GM19463 (cell line): ENCODE measurements at regions not wholly inside any gene's neighbourhood (a gene's known extent, or its start where the extent isn't known, plus 50 kb on each side); places are given as distances from the start of the nearest gene placed in this dataset.
"Not testable (repeated sequence)": the region's sequence is repeated elsewhere in the genome, so short reads cannot be mapped to it uniquely, and the experiment has no call there.

ENCODE experiments used
- ATAC-seq: cut with Tn5 transposase; IDR thresholded peaks from one replicate; pipeline ENCODE4 v1.9.1; 2021; ENCODE audit warnings: mild to moderate bottlenecking, moderate library complexity; ENCODE audit not compliant: unreplicated experiment

- ATAC-seq: no peak
These were observed 1057.7 kb downstream of the UQCRFS1 start for GRCh38 chr19:28155265-28155664.

DNA sequence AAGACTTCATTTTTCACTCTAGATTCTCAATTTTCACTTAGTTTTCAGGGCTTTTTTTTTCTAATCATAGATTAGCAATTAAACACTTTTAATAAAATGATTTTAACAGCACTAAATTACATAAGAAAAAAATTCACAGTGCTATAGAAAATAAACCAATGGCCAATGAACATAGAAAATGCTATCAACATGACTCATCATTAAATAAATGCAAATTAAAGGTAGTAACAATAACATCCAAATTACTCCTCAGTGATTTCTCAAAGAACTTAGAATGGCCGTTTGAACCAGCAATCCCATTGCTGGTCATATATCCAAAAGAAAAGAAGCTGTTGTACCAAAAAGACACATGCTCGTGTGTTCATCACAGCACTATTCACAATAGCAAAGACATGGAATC, 1058.9 kb downstream of the UQCRFS1 start:
- ATAC-seq: no peak

- ATAC-seq: no peak
These were observed 1059.8 kb downstream of the UQCRFS1 start for GRCh38 chr19:28153123-28153522.

DNA sequence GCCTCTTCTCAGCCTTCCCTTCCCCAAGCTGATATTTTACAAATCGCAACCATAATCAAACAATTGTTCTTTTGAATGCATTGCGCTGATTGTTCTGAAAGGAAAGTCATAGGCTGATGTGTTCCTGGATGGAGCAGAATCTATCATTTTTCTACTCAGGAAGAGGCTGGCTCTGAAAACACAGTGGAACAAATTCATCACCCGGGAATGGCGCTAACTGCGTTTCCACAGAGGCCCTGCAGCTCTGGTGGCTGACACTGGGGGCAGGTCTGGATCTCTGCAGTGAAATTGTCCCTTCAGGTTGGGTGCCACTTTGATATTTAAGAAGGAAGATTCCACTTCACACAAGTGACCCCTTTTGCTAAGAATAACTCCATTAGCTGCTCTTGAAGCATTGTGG, 1060.8 kb downstream of the UQCRFS1 start:
- ATAC-seq: no peak

- no peak for ATAC-seq
These were observed 1062.8 kb downstream of the UQCRFS1 start for GRCh38 chr19:28150129-28150528.

GRCh38 chr19:28148554-28148953, 1064.4 kb downstream of the UQCRFS1 start:
- ATAC-seq: no peak

GRCh38 chr19:28142258-28142657, 1070.7 kb downstream of the UQCRFS1 start:
- no peak for ATAC-seq

DNA sequence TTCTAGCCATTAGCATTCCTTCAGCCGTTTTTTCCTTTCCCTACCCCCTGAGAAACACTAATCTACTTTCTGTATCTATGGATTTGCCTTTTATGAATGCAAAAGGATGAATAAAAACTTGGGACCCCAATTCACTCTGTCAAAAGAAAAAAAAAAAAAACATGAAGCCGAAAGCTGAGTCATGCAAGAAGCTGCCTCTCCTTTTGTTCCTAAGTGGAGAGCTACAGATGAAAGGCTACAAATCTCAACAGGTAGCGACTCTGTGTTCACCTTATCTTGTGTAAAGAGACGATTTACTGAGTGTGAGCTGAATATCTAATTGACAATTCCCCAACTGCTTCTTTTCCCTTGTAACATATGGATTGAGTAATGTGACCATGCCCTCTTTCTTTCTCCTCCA, 1072.8 kb downstream of the UQCRFS1 start:
- ATAC-seq: no peak

DNA sequence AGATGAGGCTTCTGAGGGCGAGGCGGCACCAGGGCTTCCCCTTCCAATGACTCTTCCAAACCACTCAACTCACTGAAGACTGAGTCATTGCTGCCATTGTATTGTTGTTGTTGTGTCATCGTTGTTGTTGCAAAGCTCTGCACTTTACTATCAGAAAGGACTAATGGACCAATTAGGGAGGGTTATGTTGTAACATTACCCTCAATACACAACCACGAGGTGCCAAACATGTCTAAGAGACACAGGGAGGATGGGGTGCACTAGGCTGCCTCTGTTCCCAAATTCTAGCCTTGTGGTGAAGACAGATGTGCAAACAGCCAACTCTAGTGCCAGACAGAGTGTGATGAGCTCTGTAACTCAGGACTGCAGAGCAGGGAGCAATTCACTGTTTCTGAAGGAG, 1075.2 kb downstream of the UQCRFS1 start:
- ATAC-seq: no peak

DNA sequence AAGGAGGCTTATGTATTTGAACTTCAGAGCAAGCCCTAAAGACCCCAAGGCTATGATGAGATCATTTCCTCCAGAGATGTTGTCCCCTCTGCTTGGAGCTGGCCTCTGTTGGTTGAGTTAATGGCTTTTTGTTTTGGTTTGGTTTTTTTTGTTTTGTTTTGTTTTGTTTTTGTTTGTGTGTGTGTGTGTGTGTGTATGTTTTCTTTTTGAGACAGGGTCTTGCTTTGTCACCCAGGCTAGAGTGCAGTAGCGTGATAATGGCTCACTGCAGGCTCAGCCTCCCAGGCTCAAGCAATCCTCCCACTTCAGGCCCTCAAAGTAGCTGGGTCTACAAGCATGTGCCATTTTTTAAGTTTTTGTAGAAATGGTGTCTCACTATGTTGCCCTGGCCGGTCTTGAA, 1076.2 kb downstream of the UQCRFS1 start:
- ATAC-seq: no peak

DNA sequence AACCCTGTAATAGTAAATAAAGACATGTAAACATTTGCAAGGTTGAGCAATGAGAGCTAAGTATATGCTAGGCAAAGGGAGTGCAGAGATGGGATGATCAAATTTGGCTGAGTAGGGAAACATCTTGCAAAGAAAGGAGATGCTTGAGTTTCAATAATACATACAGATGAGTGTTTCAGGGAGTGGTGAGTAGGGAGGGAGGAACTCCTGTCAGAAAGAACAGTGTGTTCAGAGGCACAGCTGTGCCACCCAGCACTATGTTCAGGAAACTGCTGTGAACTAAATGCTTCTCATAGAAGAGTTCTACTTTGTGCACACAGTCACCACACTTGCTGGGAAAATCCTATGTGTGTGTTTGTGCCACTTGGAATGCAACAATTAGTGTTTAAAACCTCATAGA, 1077.1 kb downstream of the UQCRFS1 start:
- no peak for ATAC-seq

GRCh38 chr19:28134311-28134710, 1078.6 kb downstream of the UQCRFS1 start:
- ATAC-seq: no peak

- not testable (repeated sequence) for ATAC-seq
These were observed 1082.1 kb downstream of the UQCRFS1 start for GRCh38 chr19:28130881-28131280.

DNA sequence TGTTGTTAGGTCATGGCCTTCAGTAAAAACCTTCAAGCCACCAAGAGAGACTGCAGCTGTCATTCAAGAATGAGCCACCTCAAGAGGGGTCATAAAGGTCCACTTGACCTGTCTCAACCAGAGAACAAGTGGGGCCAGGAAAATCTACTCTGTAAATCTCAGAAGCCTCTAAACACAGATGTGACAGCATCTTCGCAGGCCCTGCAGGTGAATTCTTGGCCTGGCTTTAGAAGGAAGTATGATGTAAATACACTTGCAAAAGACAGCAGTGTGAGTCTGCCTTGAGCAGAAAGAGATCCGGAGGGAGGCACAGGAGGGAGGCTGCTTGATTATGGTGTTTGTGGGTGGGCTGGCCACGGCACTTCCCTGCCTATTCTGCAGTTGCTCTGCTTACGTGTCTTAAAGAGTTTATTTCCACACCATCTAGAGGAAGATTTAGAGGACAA, 1082.9 kb downstream of the UQCRFS1 start:
- ATAC-seq: peak; percentile 94

DNA sequence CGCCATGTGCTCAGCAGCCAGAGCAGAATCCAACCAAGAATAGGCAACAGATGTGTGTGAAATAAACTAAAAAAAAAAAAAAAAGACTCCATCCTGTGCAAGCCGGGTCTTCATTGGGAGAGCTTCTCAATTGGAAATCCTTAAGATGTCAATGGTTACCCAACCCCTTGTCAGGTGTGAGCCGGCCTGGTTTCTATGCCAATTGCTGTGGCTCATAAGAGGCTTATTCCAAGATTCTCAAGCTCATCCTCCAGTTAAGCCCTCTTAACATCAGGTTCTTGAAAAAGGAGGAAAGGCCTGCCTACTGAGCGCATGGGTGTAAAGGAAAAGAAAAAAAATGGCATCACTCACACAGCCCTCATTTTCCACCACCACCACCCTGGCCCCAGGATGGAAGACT, 1084.6 kb downstream of the UQCRFS1 start:
- no peak for ATAC-seq

DNA sequence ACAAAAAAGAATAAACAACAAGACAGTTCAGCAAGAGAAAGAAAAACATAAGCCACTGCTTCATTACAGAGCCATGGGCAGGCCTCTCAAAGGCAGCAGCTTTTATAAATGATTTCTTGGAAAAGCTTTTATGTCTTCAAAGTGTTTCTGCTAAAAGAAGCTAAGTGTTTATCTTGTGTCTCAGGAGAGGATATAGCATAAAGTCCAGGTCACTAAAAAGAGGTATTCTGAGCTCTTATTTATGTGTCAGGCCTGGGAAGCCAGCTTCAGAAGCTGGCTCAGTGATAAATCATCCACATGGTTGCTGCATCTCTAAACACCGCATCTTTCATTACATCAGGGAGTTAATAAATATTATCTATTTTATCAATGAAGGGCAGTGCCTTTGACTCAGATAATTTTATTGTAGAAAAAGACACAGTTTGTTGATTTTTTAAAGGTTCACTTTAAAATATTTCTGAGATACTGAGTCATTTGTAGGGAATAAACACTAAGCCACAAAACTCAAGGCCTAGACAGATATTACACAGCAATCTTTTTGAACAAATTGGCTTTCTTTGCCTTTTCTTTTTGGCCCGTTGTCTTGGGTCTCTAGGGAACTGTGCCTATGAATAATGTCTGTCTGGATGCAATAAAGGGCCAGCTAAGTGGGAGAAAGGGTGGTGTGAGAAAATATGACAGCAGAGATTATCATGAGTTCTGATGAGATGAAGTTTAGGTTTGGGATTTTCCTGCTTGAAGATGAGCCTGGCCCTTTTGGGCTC, 1086.6 kb downstream of the UQCRFS1 start:
- no peak for ATAC-seq

DNA sequence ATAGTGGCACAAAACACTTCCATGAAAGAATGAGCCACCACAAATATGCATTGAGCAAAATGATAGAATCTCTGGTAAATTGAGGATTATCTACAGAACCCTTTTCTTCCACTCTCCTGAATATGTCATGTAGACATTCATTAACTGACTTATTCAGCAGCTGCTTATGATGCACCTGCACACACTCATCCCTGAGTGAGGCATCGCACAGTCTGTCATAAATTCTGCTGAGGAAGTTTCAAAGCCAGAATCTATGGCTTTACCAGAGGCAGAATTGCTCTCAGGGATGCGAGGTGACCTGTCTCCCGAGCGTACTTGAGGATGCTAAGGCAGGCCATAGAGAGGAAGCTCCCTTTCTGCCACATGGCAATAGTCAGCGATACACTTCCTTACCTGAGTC, 1090.2 kb downstream of the UQCRFS1 start:
- ATAC-seq: no peak

- ATAC-seq: no peak
These were observed 1094.7 kb downstream of the UQCRFS1 start for GRCh38 chr19:28118235-28118634.

DNA sequence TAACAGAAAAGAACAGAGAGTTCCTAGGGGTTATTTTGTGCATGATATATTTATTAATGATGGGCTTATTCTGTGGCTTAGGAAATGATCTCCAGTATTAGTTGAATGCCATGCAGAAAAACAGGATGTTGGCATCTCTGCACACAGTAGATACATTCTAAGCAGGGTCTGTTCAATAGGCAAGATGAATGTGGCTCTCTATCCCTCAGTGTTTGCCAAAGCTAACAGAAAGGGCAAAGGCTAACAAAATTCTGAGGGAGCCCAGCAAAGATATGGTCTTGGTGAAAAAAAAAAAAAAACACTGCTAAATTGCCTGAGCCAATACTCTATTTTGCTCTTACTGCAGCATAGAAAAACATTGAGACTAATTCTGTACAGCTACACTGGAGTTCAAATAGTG, 1095.8 kb downstream of the UQCRFS1 start:
- ATAC-seq: no peak

DNA sequence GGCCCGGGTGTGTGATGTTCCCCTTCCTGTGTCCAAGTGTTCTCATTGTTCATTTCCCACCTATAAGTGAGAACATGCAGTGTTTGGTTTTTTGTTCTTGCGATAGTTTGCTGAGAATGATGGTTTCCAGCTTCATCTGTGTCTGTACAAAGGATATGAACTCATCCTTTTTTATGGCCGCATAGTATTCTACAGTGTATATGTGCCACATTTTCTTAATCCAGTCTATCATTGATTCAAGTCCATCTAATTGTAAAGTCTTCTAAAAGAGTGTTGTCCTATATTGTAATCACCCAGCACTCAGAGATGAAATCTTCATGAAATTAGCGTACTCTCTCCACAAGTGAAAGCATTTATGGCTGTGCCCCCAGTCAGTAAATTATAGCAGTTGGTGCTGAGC, 1096.6 kb downstream of the UQCRFS1 start:
- not testable (repeated sequence) for ATAC-seq

- ATAC-seq: no peak
These were observed 1109.0 kb downstream of the UQCRFS1 start for GRCh38 chr19:28103921-28104320.

- ATAC-seq: not testable (repeated sequence)
These were observed 1128.2 kb downstream of the UQCRFS1 start for GRCh38 chr19:28084659-28085157.

- ATAC-seq: no peak
These were observed 1136.3 kb downstream of the UQCRFS1 start for GRCh38 chr19:28076628-28077027.
